ENCODE measurements at regions not wholly inside any gene's neighbourhood (a gene's known extent, or its start where the extent isn't known, plus 50 kb on each side); places are given as distances from the start of the nearest gene placed in this dataset.

GRCh38 chr2:120856421-120856862, 120.8 kb downstream of the GLI2 start:
- TF ChIP-seq ZBTB33 (IDR thresholded peaks at IDR 0.05; ENCODE audit: extremely low read depth, insufficient replicate concordance, low read length) (no peak), EZH2 (IDR thresholded peaks at IDR 0.05) (no peak), ZFX (IDR thresholded peaks at IDR 0.05) (no peak), CTCF (IDR thresholded peaks at IDR 0.05 in 2 of 3, conservative IDR thresholded peaks at IDR 0.05 in 1 of 3; ENCODE audit: borderline replicate concordance in 1 of 3, insufficient read depth in 1 of 3, low read depth in 2 of 3, low read length in 2 of 3) (peak in 2 of 3 experiments; percentile 23 to 25; a peak in 3 of 6 replicates), POLR2AphosphoS5 (IDR thresholded peaks at IDR 0.05; ENCODE audit: low read depth, low read length) (no peak), SIN3A (IDR thresholded peaks at IDR 0.05; ENCODE audit: low read depth) (no peak), ZNF274 (IDR thresholded peaks at IDR 0.05; ENCODE audit: low read depth, low read length) (no peak), CBX3 (IDR thresholded peaks at IDR 0.05; ENCODE audit: low read depth) (no peak), REST (IDR thresholded peaks at IDR 0.05; ENCODE audit: low read depth) (no peak)
